Activated CD8-positive, alpha-beta memory T cell treated with anti-CD3 and anti-CD28 coated beads, Interleukin-2, amount 50 U/mL, for 48 hours (primary cell): ENCODE measurements at regions not wholly inside any gene's neighbourhood (a gene's known extent, or its start where the extent isn't known, plus 50 kb on each side); places are given as distances from the start of the nearest gene placed in this dataset.

ENCODE experiments used
- DNase-seq: peaks from one replicate; pipeline ENCODE4 v3.0.0-alpha.2; 2020

DNA sequence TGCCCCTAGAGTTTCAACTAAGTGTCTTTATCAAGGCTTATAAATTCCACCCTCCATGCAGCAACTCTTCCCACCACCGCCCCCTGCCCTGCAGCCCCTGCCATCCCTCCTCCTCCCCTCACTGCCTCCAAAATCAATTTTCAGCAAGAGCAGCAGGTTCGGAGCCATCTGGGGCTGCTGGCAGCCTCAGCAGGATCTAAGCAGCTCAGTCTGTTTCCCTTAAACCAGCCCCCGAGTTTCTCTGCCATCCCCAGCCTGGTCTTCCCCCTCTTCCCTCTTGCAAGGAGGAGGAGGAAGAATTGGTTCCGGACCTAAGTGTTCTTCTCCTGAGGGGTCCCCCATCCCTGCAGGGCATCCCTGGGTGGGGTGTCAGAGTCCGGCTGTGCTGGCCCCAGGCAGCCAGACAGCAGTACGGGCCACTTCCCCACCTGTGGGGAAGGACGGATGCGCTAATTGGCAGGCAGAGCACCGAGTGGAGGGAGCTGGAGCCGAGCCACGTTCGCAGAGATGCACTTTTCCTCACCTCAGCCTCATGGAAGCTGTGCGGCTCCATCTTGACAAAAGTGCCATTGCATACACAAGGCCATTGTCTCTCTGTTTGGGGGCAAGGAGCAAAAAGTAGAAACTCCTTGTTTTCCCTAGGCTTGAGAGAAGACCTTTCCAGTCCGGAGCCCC, 189.3 kb downstream of the KCNA5 start:
- no peak for DNase-seq

DNA sequence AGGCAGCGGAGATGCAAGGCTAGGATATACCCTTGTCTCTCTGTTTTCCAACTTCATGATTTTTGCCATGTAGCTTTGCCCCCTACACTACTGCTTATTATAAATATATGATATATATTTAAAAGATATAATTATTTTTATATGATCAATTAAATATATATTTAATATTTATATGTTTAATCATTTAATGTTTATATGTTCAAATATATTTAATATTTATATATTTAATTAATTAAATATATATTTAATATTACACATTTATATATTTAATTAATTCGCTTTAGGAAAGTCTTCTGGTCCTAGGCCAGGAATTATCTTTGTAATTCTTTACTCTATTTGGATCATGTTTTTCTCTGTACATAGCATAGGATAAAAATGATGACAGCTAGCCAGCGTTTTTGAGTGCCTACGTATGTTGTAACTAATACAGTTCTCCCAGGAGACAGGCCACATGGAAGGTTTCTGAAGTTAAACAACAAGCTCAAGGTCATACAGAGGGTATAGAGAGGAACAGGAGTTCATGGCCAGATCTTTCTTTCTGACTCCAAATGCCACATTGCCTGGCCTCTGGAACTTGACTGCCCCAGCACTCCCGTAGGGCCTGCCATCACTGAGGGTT, 192.5 kb downstream of the KCNA5 start:
- no peak for DNase-seq

DNA sequence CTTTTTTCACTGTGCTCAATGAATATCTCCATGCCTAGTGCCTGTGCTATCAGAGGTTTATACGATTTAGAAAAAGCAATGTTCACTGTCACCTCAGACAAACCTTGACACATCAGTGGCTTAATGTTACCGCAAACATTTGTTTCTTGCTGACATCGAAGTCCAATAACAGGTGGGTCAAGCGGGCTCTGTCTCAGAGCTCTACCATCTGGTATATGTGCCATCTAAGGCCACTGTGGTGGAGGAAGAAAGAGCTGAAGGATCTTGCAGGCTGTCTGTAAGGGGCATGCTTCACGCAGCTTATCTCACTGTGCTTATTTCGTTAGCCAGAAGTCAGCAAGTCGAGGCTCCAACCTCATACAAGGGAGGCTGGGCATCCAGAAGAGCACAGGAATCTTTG, 189.5 kb upstream of the NTF3 start:
- DNase-seq = no peak

DNA sequence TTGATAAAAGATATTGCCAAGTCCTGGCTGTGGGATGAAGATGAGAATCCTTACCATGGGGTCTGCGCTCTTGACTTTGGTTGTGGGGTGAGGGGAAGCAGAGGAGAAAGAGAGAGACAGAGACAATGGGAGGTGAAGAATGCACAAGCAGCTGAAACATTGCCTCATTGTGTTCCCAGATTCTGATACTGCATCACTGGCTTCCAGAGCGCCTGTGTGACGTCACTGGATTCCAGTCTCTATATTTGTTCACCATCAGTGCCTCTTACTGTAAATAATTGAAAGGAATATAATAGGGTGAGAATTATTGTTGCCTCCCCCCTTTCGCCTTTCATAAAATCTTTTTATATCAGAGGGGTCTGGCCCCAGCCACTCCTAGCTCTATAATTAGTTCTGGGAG, 188.9 kb upstream of the NTF3 start:
- DNase-seq = no peak

DNA sequence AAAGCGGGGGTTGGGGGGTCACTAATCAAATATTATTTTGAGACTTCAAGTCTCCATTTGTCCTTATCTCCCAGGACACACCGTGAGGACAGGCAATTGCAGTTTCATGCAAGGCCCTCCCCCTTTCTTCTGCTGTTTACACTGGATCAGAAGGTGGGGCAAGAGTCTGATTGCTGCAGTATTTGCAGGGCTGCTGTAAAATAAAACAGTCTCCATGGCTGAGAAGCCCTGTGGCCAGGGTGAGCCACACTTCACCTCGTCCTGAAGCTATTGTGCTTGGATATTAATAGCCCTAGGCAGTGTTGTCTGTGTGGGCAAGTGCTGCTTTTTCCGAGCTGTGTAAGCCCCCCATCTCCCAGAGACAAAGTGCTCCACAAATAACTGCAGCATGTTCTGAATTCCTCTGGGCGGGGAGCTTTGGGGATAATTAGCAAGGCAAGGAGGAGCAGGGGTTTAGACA, 187.4 kb upstream of the NTF3 start:
- DNase-seq = no peak

DNA sequence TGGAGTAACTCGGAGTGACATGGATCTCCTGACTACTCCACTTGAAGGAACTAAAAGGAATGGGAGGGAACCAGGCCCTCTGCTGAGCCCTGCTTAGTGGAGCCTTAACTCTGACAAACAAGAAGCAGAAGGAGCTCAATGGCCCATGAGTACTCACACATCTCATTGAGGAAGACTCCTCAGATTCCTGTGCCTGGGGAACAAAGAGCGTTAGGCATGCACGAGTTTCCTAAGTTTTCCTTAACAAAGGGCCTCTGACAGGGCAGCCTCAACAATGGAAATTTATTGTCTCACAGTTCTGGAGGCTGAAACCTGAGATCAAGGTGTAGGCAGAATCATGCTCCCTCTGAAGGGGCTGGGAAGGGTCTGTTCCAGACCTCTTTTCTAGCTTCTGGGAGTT, 185.7 kb upstream of the NTF3 start:
- DNase-seq = no peak

DNA sequence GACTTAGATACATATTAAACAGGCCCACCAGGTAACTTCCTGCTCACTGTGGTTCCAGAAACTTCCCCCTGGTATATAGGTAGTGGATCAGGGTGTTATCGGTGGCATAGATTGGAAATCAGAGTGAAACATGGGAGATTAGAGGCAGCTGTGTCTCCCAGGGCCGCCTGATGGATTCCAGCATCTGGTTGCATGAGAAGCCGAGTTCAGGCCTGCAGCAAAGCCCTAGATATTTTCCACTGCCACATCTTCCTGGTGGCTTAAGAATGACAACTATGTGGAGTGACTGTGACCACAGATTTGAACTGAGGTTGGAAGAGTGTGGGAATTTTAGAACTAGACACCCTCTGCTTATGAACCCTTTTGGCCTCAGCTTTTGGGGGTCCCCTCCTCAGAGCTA, 184.8 kb upstream of the NTF3 start:
- DNase-seq = no peak

DNA sequence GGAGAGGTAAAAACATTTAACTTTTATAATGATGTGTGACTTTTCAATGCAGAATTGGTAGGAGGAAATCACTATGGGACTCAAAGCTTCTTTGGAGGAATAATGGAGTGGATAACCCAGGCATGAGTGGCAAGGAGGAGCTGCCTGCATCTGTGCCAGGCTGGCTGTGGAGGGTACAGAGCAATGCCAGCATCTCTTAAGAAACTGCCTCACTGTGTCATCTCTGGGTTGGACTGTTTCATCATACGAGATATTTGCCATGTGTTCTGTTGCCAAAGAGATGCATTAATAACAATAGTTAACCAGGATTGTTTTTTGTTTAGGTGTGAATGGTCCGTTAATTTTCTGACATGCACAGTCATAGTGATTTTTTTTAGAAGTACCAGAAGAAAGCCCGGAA, 183.7 kb upstream of the NTF3 start:
- DNase-seq = no peak

DNA sequence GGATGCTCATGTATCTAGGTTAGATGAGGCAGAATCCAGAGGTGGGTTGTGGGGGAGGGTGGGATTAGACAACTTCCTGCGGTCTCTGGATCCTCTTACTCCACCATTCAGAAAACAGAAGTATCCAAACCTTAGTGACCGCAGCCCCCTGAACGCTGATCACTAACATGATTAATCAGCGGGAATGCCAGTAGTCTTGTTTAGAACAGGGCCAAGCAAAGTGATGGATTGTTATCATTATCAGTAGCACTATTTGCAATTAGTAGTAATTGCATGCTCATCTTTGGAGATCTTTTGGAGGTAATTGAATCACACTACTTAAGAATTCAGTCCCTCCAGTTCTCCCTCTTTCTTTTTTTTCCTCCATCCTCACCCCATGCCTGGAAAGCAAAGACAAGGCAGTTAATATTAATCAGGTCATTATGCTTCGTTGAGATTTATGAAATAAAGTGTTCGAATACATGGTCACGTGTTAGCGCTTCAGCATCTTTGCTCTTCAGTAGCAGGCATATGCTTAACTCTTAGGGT, 182.8 kb upstream of the NTF3 start:
- DNase-seq = no peak

DNA sequence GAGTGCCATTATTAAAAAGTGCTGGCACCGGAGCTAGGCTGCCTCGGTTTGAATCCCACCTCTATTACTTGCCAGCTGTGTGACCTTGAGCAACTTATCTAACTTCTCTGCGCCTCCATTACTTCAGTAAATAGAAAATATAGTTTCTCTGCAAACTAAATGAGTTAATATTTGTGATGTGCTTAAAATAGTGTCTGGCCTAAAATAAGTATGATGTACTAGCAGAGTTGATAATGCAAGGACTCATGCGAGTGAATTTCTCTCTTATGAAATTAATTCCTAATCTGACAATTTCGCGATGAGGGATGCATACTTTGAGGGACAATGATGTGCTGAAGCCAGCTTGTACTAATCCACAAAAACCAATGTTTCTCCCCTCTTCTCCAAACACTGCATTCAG, 180.8 kb upstream of the NTF3 start:
- DNase-seq = no peak

DNA sequence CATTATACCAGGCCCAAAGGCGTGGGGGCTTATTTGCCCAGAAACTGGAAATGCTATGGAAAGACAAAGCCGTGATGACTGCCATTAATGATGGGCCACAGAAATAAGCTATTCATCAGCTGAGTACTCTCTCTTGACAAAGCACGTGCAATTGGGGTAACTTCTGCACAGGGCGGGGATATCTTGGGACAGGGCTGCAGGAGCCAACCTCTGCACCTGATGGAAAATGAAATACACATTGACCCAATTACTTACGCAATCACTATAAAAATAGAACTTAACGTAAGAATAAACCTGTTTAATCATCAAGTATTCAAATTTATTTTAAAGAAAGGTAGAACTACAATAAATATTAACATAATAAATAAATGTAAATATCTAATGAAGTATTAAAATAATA, 180.1 kb upstream of the NTF3 start:
- DNase-seq = no peak

DNA sequence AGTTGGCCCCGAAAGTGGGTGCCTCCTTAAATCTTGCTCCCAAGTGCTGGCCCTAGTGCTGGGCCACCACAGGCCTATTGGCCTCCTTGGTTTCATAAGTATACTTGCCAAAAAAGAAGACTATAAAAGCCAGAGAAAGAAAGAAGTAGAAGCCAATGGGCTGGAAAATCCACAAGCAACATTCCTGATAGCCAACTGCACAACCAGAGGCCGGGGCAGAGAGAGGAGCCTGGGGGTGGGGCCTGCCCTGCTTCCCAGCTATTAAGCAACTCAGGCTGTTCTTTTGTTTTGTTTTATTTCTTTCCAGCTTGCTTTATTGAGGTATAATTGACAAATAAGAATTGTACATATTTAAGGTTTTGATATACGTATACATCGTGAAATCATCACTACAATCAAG, 177.2 kb upstream of the NTF3 start:
- no peak for DNase-seq

DNA sequence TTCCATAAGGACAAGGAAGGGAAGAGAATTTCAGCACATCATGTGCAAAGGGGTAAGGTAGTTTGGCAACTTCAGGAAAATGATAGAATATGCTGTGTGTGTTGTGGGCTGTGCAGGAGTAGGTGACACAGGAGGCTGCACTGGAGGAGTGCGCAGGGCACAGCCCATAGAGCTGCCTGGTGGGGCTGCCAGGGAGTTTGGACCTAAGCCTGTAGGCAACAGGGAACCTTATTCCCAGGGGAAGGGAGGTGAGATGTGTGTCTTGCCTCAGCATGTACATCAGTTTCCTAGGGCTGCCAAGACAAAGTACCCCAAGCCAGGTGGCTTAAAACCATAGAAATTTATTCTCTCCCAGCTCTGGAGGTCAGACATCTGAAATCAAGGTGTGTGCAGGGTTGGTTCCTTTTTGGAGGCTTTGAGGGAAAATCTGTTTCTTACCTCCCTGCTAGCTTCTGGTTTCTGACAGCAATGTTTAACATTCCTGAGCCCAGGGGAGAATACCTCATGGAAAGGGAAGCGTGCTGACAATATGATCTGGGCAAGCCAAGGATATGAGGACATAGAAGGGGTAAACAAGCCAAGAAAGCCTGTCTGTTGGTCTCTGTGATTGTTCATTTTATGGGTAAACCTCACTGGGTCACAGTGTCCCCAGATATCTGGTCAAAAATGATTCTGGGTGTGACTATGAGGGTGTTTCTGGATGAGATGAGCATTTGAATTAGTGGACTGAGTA, 174.0 kb upstream of the NTF3 start:
- DNase-seq = no peak

DNA sequence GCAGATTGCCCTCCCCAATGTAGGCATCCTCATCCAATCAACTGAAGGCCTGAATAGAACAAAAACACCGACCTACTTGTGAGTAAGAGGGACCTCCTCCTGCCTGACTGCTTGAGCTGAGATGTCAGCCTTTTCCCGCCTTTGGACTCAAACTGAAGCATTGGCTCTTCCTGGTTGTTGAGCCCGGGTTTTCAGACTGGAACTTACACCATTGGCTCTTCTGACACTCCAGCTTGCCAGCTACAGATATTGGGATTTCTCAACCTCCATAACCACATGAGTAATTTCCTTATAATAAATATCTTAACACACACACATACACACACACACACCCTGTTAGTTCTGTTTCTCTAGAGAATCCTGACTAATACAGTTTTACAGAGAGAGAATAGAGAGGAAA, 173.4 kb upstream of the NTF3 start:
- DNase-seq = no peak

DNA sequence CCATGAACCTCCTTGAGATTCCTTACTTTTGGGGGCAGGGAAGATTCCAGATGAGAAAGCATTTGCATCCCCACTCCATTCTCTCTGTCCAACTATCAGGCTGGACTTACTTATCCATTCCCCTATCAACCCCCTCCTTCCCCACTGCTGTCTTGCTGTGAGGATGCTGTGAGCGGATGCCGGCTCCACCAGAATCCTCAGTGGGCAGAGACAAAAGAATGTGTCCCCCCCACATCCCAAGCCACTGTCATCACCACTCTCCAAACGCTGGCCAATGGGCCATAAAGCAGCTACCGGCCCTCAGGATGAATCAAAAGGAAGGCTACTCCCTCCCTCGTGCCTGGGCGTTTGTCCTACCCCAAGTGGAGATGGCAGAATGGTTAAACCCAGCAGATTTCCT, 173.0 kb upstream of the NTF3 start:
- no peak for DNase-seq

DNA sequence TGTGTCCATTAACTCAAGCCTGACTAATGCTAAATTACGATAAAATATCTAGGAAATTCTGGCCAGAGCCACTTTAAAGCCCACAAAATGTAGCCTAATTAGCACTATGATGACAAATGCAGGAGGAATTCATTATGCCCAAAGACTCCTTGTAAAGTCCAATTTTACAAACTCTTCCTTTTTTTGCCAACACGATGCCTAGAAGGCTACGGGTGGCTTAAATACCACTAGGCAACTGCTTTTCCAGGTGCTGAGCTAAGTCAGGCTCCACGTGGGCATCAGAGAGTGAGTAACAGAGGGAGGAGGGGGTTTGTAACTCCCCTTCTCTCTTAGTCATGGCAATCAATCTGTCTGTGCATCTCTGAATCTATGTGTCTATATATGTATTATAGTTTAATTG, 172.4 kb upstream of the NTF3 start:
- no peak for DNase-seq

DNA sequence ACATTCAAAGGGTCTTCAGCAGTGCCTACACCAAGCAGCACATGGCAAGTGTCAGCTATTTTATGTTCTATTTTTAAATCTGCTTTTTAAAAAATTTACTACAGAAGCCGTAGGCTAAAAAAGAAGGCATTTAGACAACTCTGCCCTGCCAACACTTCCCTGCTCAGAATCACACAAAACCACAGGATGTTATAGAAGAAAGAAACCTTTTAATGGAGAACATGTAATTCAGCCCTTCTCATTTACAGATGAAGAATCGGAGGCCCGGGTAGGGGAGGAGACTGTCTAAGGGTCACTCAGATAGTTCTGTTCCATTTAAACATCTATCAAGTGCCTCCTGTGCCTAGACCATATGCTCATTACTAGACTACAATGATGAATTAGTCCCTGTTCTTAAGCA, 171.8 kb upstream of the NTF3 start:
- DNase-seq = no peak

DNA sequence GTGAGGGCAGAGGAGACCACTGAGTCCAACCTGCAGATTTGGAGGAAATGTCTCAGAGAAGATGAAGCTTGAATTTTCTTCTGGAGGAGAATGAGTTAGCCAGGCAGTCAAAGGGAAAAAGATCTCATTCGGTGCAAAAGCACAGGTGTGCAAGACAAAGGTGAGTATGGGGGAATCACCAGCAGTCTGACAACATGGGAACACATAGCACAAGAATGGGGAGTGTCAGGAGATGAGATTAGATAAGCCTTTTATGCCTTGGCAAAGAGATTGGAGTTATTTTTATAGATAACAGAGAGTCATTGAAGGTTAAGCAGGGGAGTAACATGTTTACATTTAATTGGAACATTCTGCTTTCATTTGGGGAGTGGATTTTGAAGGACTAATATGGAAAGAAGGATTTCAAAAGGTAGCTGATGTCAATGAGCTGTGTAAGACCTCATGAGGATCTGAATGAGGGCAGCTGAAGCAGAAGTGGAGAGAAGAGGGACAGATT, 171.3 kb upstream of the NTF3 start:
- no peak for DNase-seq

DNA sequence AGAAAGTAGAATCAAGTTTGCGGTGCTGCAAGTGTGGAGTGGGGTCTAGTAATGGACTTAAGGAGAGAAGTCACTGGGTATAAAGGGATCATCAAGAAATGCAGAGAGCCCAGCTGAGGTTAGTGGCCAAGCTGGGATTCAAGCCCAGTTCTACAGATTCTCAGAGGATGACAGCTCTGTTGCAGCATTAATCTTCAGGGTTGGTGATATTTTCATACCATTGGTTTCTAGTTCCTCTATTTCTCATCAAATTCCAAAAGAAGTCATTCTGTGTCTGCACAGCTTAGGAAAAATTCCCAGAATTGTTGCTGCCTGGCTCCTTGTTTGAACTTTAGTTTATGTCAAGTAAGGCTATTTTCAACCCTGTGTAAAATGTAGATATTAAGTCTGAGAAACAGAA, 169.5 kb upstream of the NTF3 start:
- DNase-seq = no peak

DNA sequence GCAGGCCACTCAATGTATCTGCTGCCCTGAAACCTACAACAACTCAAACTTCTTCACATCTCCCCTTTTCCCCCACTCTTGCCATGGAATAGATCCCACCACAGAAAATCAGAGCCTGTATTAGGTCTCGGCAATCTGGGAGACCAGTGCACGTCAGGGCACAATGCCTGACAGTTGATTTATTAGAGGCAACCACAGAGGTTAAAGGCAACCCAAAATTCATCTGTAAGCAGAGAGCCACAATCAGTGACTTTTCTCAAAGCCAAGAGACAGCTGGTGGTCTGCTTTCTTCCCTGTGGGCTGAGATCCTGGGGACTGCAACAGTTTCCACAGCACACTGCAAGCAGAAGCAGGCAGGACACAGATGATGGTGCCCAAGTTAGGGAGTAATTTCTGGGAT, 169.0 kb upstream of the NTF3 start:
- DNase-seq = no peak

DNA sequence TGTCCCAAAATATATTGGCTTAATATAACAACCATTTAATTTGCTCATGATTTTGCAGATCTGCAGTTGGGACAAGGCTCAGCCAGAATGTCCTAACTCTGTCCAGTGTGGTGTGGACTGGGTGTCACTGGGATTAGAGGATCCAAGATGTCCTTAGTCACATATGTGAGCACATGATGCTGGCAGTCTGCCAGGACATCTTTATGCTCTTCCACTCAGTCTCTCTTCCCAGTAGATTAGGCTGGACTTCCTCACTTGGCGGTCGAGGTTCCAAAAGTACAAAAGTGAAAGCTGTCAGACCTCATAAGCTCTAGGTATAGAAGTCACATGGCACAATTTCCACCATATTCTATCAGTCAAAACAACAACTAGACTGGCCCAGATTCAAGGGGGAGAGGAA, 167.9 kb upstream of the NTF3 start:
- no peak for DNase-seq

DNA sequence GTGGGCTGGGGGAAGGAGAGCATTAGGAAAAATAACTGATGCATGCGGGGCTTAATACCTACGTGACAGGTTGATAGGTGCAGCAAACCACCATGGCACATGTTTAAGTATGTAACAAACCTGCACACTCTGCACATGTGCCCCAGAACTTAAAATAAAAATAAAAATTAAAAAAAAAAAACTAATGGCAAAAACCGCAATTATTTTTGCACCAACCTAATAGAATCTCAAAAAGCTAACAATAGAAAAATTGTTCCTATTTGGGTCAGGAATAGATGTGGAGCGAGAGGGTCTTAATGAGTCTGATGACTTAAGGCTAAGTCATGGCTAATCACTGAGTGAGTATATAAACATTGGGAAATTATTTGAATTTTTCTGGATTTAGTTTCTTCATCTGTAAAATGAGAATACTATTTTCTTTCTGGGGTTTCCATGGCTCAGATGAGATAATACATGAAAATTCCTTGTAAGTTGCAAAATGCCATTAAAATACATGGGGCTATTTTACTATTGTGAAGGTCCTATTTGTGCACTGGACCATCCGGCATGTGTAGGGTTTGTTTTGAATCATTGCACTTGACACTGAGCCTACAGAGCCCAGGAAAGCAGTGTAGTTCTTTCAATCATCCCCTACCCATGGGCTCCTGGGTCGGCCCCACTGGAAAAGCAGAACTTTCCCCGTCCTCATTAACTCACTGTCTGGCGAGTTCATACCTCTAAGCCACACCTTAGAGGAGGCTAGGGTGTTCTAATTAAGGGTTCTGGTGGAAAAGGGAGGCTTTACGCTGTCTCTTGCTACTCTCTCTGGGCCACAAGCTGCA, 164.1 kb upstream of the NTF3 start:
- DNase-seq = no peak
